ENCODE measurements at regions not wholly inside any gene's neighbourhood (a gene's known extent, or its start where the extent isn't known, plus 50 kb on each side); places are given as distances from the start of the nearest gene placed in this dataset.

- TF ChIP-seq, protein P1, sequence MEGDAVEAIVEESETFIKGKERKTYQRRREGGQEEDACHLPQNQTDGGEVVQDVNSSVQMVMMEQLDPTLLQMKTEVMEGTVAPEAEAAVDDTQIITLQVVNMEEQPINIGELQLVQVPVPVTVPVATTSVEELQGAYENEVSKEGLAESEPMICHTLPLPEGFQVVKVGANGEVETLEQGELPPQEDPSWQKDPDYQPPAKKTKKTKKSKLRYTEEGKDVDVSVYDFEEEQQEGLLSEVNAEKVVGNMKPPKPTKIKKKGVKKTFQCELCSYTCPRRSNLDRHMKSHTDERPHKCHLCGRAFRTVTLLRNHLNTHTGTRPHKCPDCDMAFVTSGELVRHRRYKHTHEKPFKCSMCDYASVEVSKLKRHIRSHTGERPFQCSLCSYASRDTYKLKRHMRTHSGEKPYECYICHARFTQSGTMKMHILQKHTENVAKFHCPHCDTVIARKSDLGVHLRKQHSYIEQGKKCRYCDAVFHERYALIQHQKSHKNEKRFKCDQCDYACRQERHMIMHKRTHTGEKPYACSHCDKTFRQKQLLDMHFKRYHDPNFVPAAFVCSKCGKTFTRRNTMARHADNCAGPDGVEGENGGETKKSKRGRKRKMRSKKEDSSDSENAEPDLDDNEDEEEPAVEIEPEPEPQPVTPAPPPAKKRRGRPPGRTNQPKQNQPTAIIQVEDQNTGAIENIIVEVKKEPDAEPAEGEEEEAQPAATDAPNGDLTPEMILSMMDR (IDR thresholded peaks at IDR 0.05) = no peak
- TF ChIP-seq POLR2A (IDR thresholded peaks at IDR 0.05) = no peak
Measured at GRCh38 chr4:181121733-181122132, 1121.5 kb upstream of the TENM3 start.
